ENCODE measurements at regions not wholly inside any gene's neighbourhood (a gene's known extent, or its start where the extent isn't known, plus 50 kb on each side); places are given as distances from the start of the nearest gene placed in this dataset.

GRCh38 chr2:4732560-4732959 lies 959.6 kb upstream of the SOX11 start:
- DNase-seq (ENCODE audit: low read depth), result no peak
- H3K4me3 ChIP-seq (replicated peaks; ENCODE audit: low read depth, low read length), result no peak overlapping the region
- TF ChIP-seq, protein P1, sequence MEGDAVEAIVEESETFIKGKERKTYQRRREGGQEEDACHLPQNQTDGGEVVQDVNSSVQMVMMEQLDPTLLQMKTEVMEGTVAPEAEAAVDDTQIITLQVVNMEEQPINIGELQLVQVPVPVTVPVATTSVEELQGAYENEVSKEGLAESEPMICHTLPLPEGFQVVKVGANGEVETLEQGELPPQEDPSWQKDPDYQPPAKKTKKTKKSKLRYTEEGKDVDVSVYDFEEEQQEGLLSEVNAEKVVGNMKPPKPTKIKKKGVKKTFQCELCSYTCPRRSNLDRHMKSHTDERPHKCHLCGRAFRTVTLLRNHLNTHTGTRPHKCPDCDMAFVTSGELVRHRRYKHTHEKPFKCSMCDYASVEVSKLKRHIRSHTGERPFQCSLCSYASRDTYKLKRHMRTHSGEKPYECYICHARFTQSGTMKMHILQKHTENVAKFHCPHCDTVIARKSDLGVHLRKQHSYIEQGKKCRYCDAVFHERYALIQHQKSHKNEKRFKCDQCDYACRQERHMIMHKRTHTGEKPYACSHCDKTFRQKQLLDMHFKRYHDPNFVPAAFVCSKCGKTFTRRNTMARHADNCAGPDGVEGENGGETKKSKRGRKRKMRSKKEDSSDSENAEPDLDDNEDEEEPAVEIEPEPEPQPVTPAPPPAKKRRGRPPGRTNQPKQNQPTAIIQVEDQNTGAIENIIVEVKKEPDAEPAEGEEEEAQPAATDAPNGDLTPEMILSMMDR (IDR thresholded peaks at IDR 0.05; ENCODE audit: low read length, missing control alignments), result no peak

DNA sequence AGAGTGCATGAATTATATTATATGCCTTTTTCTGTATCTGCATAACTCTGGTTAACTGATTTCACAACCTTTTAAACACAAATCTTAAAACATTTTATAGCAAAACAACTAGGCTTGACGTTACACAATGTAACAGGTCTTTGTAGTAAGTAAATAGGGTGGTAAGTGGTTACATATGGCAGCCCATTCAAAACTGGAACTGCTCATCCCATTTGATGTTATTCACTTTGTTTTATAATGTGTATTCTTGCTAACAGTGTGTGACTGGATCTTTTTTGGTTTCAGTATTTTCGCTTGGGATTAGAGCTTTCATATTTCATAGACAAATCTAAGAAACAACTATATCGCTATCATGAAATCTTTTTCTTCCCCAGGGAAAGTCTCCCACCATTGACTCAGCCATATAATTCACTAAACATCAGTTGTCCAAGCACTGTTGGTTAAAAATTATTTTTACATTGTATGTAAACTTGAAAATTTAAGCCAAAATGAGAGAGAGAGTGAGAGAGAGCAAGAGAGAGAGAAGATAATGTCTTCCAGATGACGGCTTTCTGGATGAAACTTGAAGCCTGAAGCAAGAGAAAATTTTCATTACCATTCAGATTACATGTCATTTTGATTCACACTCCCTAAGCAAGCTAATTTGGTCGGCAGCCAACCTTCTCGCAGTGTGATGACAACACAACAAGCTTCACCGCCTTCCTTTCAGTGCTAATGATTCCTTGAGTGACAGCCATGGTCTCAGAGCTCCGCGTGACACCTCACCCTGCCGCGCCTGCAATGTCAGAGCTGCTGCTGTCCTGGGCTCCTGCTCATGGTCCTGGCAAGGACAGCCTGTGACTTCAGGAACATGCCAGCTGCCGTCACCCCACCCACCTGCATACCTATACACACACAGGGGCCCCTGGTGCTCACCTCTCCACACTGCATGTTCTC lies 946.9 kb upstream of the SOX11 start:
- TF ChIP-seq, protein P1 (IDR thresholded peaks at IDR 0.05; ENCODE audit: low read length, missing control alignments), result no peak
- H3K4me3 ChIP-seq (replicated peaks; ENCODE audit: low read depth, low read length), result no peak overlapping the region
- DNase-seq (ENCODE audit: low read depth), result no peak

- no peak overlapping the region for H3K4me3 ChIP-seq (replicated peaks; ENCODE audit: low read depth, low read length)
- no peak for DNase-seq (ENCODE audit: low read depth)
- TF ChIP-seq, protein P1 (IDR thresholded peaks at IDR 0.05; ENCODE audit: low read length, missing control alignments), result no peak
Observed at GRCh38 chr2:4753721-4754120, 938.5 kb upstream of the SOX11 start.

- DNase-seq (ENCODE audit: low read depth), result no peak
- TF ChIP-seq, protein P1 (IDR thresholded peaks at IDR 0.05; ENCODE audit: low read length, missing control alignments), result no peak
- no peak overlapping the region for H3K4me3 ChIP-seq (replicated peaks; ENCODE audit: low read depth, low read length)
Observed at GRCh38 chr2:4762951-4763376, 929.2 kb upstream of the SOX11 start.

- TF ChIP-seq, protein P1 (IDR thresholded peaks at IDR 0.05; ENCODE audit: low read length, missing control alignments), result no peak
- no peak overlapping the region for H3K4me3 ChIP-seq (replicated peaks; ENCODE audit: low read depth, low read length)
- no peak for DNase-seq (ENCODE audit: low read depth)
Observed at GRCh38 chr2:4765787-4766530, 926.2 kb upstream of the SOX11 start.

- DNase-seq (ENCODE audit: low read depth), result no peak
- H3K4me3 ChIP-seq (replicated peaks; ENCODE audit: low read depth, low read length), result no peak overlapping the region
- TF ChIP-seq, protein P1 (IDR thresholded peaks at IDR 0.05; ENCODE audit: low read length, missing control alignments), result no peak
Observed at GRCh38 chr2:4775668-4776067, 916.5 kb upstream of the SOX11 start.

All from fibroblast of pulmonary artery (primary cell).